HepG2 (cell line): ENCODE measurements at regions not wholly inside any gene's neighbourhood (a gene's known extent, or its start where the extent isn't known, plus 50 kb on each side); places are given as distances from the start of the nearest gene placed in this dataset.

Experiments used
- ATAC-seq: fragments of 200-7000 bp; cut with Tn5 transposase; 3 replicates; pipeline ENCODE4 v1.9.1; 2020; ENCODE audit warnings: mild to moderate bottlenecking, moderate library complexity
- BruUV-seq: library from RNA; stranded (reverse); fragments of 400-500 nt; replicated peaks from 2 replicates; lab custom pipeline; 2021; lab: Mats Ljungman, UMichigan
- CTCF ChIA-PET: fragments of 300-600 bp; formaldehyde crosslinking; extraction: SDS; loops from one replicate; lab custom pipeline; 2021; ENCODE audit warnings: low total read pairs, inconsistent platforms, low intra/inter-chr PET ratio; lab: Yijun Ruan, JAX
- POLR2A ChIA-PET: fragments of 350-600 bp; sonication (Branson Sonifier 250); formaldehyde crosslinking; loops from one replicate; lab custom pipeline; 2020; ENCODE audit warnings: antibody characterized with exemption, inconsistent platforms; lab: Yijun Ruan, JAX
- DNase-seq: peaks from one replicate; pipeline ENCODE4 v3.0.0-alpha.2; 2015; ENCODE audit warnings: low spot score
- FAIRE-seq: peaks from 3 replicates; lab custom pipeline; 2011; peaks lifted over from hg19 to GRCh38; lab: Jason Lieb, UNC
- H2AFZ ChIP-seq: one replicate; pipeline ENCODE4 v1.6.1; 2011; ENCODE audit warnings: low read length, inconsistent platforms
- H3K27ac ChIP-seq: fragments of 300-600 bp; 3 replicates; pipeline ENCODE4 v1.8.0; 2011; ENCODE audit warnings: mixed run types, mild to moderate bottlenecking, mixed read lengths, low read length, inconsistent platforms; ENCODE audit not compliant: insufficient read depth; ENCODE audit errors: extremely low read length
- H3K27me3 ChIP-seq, 2 experiments: fragments of 200-600 bp in 1 of 2; 2 replicates in 1 of 2; 3 replicates in 1 of 2; pipeline versions ENCODE4 v1.6.0 to v1.8.0; 2011; ENCODE audit warnings: low read length in 2 of 2, mild to moderate bottlenecking in 2 of 2, moderate library complexity in 2 of 2, inconsistent platforms in 1 of 2; ENCODE audit not compliant: insufficient read depth in 2 of 2, control insufficient read depth in 1 of 2
- H3K36me3 ChIP-seq, 2 experiments: fragments of 200-600 bp in 1 of 2; replicated peaks in 1 of 2; 2 replicates in 1 of 2; 3 replicates in 1 of 2; pipeline versions ENCODE4 v1.5.1 to v1.8.0; 2011; ENCODE audit warnings: low read length in 2 of 2, inconsistent platforms in 1 of 2; ENCODE audit not compliant: insufficient read depth in 2 of 2, control insufficient read depth in 1 of 2
- H3K4me1 ChIP-seq: 2 replicates; pipeline ENCODE4 v1.5.1; 2012; ENCODE audit warnings: low read length, inconsistent platforms; ENCODE audit not compliant: insufficient read depth
- H3K4me2 ChIP-seq: 2 replicates; pipeline ENCODE4 v1.6.0; 2011; ENCODE audit warnings: low read depth, low read length, inconsistent platforms
- H3K4me3 ChIP-seq, 3 experiments: fragments of 200-600 bp in 1 of 3; sonication (generic), shearing (Covaris generic) in 1 of 3; replicated peaks in 1 of 3; 2 replicates each; pipeline ENCODE4 v1.5.1; 2011 to 2016; ENCODE audit warnings: low read length in 3 of 3, inconsistent platforms in 2 of 3, low read depth in 2 of 3, mild to moderate bottlenecking in 2 of 3, control low read depth in 1 of 3, mixed read lengths in 1 of 3; ENCODE audit not compliant: insufficient read depth in 1 of 3
- H3K79me2 ChIP-seq: one replicate; pipeline ENCODE4 v1.6.1; 2011; ENCODE audit warnings: low read length, inconsistent platforms; ENCODE audit not compliant: insufficient read depth
- H3K9ac ChIP-seq: 2 replicates; pipeline ENCODE4 v1.6.0; 2011; ENCODE audit warnings: mild to moderate bottlenecking, low read depth, low read length, inconsistent platforms; ENCODE audit not compliant: insufficient read depth
- H3K9me3 ChIP-seq: 2 replicates; pipeline ENCODE4 v1.5.1; 2012; ENCODE audit warnings: mild to moderate bottlenecking, low read length
- H4K20me1 ChIP-seq: 2 replicates; pipeline ENCODE4 v1.6.0; 2011; ENCODE audit warnings: inconsistent platforms, mild to moderate bottlenecking, low read length, moderate library complexity; ENCODE audit not compliant: insufficient read depth
- FOXO1 ChIP-seq: sonication (generic); formaldehyde crosslinking; IDR thresholded peaks from 2 replicates; pipeline ENCODE4 v1.4.0; 2020; ENCODE audit warnings: missing genetic modification reagents
- HOXD1 ChIP-seq: sonication (generic); formaldehyde crosslinking; IDR thresholded peaks from 2 replicates; pipeline ENCODE4 v1.5.0; 2020; ENCODE audit warnings: missing genetic modification reagents
- NR3C1 ChIP-seq: sonication (generic); formaldehyde crosslinking; IDR thresholded peaks from 2 replicates; pipeline ENCODE4 v1.4.0; 2020; ENCODE audit warnings: missing genetic modification reagents
- RAD51 ChIP-seq: fragments of 450-650 bp; IDR thresholded peaks from 2 replicates; pipeline ENCODE4 v1.6.1; 2016; ENCODE audit warnings: borderline replicate concordance
- RFXANK ChIP-seq: IDR thresholded peaks from 2 replicates; pipeline ENCODE4 v1.6.1; 2016
- SP140L ChIP-seq: sonication (generic); formaldehyde crosslinking; IDR thresholded peaks from 2 replicates; pipeline ENCODE4 v1.4.0; 2020; ENCODE audit warnings: missing genetic modification reagents, borderline replicate concordance
- TCF7 ChIP-seq: sonication (generic); IDR thresholded peaks from 2 replicates; pipeline ENCODE4 v1.6.1; 2016; ENCODE audit warnings: antibody characterized with exemption, low read depth
- ZNF777 ChIP-seq: sonication (generic); formaldehyde crosslinking; IDR thresholded peaks from 2 replicates; pipeline ENCODE4 v1.4.0; 2020; ENCODE audit warnings: missing genetic modification reagents
- ZNF790 ChIP-seq: sonication (generic); formaldehyde crosslinking; IDR thresholded peaks from 2 replicates; pipeline ENCODE4 v1.8.0; 2022; ENCODE audit warnings: missing genetic modification reagents, mild to moderate bottlenecking, borderline replicate concordance
- WGBS: methylation state at CpG from one replicate; pipeline ENCODE4 v1.1.6; 2017; ENCODE audit warnings: low lambda C conversion rate; 5-methylcytosine and 5-hydroxymethylcytosine counted together
- in situ Hi-C: cut with HindIII; loops from 2 replicates; pipeline ENCODE4 v1.10.0; 2017; ENCODE audit warnings: low pct_unique_long_range_greater_than_20kb; ENCODE audit not compliant: extremely low pct_ligation_motif_present
- intact Hi-C: fragments of 100-400 bp; cut with micrococcal nuclease; formaldehyde crosslinking; loops from one replicate; pipeline ENCODE4 v1.10.0; 2022; ENCODE audit not compliant: unreplicated experiment
- TF ChIP-seq, protein P1 (sequence below), 2 experiments: fragments of 450-650 bp in 1 of 2; sonication (generic) in 1 of 2; formaldehyde crosslinking in 1 of 2; IDR thresholded peaks; 2 replicates each; pipeline versions ENCODE4 v1.6.1 to v1.8.0; 2016 to 2022; ENCODE audit warnings: antibody characterized with exemption in 1 of 2, mild to moderate bottlenecking in 1 of 2, missing genetic modification reagents in 1 of 2
- TF ChIP-seq, protein P2 (sequence below): sonication (generic); formaldehyde crosslinking; IDR thresholded peaks from 2 replicates; pipeline ENCODE4 v1.5.0; 2020; ENCODE audit warnings: missing genetic modification reagents
- TF ChIP-seq, protein P3 (sequence below): sonication (generic); formaldehyde crosslinking; IDR thresholded peaks from 2 replicates; pipeline ENCODE4 v1.4.0; 2020; ENCODE audit warnings: missing genetic modification reagents, borderline replicate concordance
- TF ChIP-seq, protein P4 (sequence below): sonication (generic); formaldehyde crosslinking; IDR thresholded peaks from 2 replicates; pipeline ENCODE4 v1.4.0; 2020; ENCODE audit warnings: missing genetic modification reagents

DNA sequence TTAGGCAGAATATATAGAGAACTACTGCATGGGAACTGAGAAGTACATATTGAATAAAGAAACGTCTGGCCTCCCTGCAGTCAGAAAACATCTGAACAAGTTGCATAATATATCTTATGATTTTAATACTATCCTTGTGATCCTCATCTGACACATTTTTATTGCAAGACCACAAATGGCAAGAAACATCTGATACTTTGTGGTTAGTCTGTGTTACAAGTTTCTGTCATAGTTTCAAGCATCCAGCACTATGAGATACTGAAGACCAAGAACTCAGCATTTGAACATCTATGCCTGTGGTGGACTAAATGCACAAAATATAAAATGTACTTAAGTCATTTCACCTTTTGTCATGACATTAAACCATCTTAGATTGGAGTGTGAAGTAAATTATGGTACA lies 1175.8 kb upstream of the MIR17HG start:
- Histone ChIP-seq H4K20me1 (no peaks in the 10 kb centered on the region), H3K27ac (no peak overlapping the region), H3K4me3 (no peak overlapping the region), H3K9ac (no peak overlapping the region), H3K9me3 (peaks cover 20% of the 10 kb centered on the region; the same call in 1 of the 2 replicates), H2AFZ (no peak overlapping the region), H3K27me3 (no peaks in the 10 kb centered on the region), H3K4me1 (no peaks in the 10 kb centered on the region), H3K36me3 (no peaks in the 10 kb centered on the region), H3K4me2 (no peak overlapping the region), H3K79me2 (no peaks in the 10 kb centered on the region)
- no peak for FAIRE-seq
- 0% methylated on average over 1 of the region's 1 CpG for WGBS
- ChIA-PET CTCF (no interaction called here), POLR2A (no interaction called here)
- in situ Hi-C loops (no loop called here), intact Hi-C loops (no loop called here)
- no peak for DNase-seq
- BruUV-seq, result no TSS peak
- no peak for ATAC-seq
- TF ChIP-seq, protein P1, sequence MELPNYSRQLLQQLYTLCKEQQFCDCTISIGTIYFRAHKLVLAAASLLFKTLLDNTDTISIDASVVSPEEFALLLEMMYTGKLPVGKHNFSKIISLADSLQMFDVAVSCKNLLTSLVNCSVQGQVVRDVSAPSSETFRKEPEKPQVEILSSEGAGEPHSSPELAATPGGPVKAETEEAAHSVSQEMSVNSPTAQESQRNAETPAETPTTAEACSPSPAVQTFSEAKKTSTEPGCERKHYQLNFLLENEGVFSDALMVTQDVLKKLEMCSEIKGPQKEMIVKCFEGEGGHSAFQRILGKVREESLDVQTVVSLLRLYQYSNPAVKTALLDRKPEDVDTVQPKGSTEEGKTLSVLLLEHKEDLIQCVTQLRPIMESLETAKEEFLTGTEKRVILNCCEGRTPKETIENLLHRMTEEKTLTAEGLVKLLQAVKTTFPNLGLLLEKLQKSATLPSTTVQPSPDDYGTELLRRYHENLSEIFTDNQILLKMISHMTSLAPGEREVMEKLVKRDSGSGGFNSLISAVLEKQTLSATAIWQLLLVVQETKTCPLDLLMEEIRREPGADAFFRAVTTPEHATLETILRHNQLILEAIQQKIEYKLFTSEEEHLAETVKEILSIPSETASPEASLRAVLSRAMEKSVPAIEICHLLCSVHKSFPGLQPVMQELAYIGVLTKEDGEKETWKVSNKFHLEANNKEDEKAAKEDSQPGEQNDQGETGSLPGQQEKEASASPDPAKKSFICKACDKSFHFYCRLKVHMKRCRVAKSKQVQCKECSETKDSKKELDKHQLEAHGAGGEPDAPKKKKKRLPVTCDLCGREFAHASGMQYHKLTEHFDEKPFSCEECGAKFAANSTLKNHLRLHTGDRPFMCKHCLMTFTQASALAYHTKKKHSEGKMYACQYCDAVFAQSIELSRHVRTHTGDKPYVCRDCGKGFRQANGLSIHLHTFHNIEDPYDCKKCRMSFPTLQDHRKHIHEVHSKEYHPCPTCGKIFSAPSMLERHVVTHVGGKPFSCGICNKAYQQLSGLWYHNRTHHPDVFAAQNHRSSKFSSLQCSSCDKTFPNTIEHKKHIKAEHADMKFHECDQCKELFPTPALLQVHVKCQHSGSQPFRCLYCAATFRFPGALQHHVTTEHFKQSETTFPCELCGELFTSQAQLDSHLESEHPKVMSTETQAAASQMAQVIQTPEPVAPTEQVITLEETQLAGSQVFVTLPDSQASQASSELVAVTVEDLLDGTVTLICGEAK (IDR thresholded peaks at IDR 0.05), result no peak
- TF ChIP-seq, protein P1 (CRISPR knock-in tag; IDR thresholded peaks at IDR 0.05), result no peak
- no peak for TF ChIP-seq NR3C1
- TF ChIP-seq HOXD1 (CRISPR knock-in tag), result no peak
- no peak for TF ChIP-seq TCF7
- TF ChIP-seq RAD51, result no peak
- no peak for TF ChIP-seq ZNF777
- TF ChIP-seq, protein P2, sequence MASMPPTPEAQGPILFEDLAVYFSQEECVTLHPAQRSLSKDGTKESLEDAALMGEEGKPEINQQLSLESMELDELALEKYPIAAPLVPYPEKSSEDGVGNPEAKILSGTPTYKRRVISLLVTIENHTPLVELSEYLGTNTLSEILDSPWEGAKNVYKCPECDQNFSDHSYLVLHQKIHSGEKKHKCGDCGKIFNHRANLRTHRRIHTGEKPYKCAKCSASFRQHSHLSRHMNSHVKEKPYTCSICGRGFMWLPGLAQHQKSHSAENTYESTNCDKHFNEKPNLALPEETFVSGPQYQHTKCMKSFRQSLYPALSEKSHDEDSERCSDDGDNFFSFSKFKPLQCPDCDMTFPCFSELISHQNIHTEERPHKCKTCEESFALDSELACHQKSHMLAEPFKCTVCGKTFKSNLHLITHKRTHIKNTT (CRISPR knock-in tag), result no peak
- TF ChIP-seq RFXANK (CRISPR knock-in tag), result no peak
- TF ChIP-seq FOXO1 (CRISPR knock-in tag), result no peak
- no peak for TF ChIP-seq SP140L
- TF ChIP-seq, protein P3, sequence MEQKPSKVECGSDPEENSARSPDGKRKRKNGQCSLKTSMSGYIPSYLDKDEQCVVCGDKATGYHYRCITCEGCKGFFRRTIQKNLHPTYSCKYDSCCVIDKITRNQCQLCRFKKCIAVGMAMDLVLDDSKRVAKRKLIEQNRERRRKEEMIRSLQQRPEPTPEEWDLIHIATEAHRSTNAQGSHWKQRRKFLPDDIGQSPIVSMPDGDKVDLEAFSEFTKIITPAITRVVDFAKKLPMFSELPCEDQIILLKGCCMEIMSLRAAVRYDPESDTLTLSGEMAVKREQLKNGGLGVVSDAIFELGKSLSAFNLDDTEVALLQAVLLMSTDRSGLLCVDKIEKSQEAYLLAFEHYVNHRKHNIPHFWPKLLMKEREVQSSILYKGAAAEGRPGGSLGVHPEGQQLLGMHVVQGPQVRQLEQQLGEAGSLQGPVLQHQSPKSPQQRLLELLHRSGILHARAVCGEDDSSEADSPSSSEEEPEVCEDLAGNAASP (CRISPR knock-in tag), result no peak
- TF ChIP-seq ZNF790 (CRISPR knock-in tag), result no peak
- TF ChIP-seq, protein P4, sequence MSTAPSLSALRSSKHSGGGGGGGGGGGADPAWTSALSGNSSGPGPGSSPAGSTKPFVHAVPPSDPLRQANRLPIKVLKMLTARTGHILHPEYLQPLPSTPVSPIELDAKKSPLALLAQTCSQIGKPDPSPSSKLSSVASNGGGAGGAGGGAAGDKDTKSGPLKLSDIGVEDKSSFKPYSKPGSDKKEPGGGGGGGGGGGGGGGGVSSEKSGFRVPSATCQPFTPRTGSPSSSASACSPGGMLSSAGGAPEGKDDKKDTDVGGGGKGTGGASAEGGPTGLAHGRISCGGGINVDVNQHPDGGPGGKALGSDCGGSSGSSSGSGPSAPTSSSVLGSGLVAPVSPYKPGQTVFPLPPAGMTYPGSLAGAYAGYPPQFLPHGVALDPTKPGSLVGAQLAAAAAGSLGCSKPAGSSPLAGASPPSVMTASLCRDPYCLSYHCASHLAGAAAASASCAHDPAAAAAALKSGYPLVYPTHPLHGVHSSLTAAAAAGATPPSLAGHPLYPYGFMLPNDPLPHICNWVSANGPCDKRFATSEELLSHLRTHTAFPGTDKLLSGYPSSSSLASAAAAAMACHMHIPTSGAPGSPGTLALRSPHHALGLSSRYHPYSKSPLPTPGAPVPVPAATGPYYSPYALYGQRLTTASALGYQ (CRISPR knock-in tag), result no peak
